Ishikawa (cell line): ENCODE measurements at regions not wholly inside any gene's neighbourhood (a gene's known extent, or its start where the extent isn't known, plus 50 kb on each side); places are given as distances from the start of the nearest gene placed in this dataset.

ENCODE experiments used
- CEBPB ChIP-seq: IDR thresholded peaks from 2 replicates; pipeline ENCODE4 v1.6.1; 2012
- CREB1 ChIP-seq: IDR thresholded peaks from 2 replicates; pipeline ENCODE4 v1.6.1; 2012; ENCODE audit warnings: low read depth
- EGR1 ChIP-seq: IDR thresholded peaks from 2 replicates; pipeline ENCODE4 v1.6.1; 2012
- EP300 ChIP-seq: IDR thresholded peaks from 2 replicates; pipeline ENCODE4 v1.6.1; 2012; ENCODE audit warnings: borderline replicate concordance
- FOXM1 ChIP-seq: IDR thresholded peaks from 2 replicates; pipeline ENCODE4 v1.6.1; 2012; ENCODE audit warnings: low read depth, borderline replicate concordance
- NFIC ChIP-seq: IDR thresholded peaks from 2 replicates; pipeline ENCODE4 v1.6.1; 2012
- RAD21 ChIP-seq: IDR thresholded peaks from 2 replicates; pipeline ENCODE4 v1.6.1; 2012; ENCODE audit warnings: low read depth
- TAF1 ChIP-seq: IDR thresholded peaks from 2 replicates; pipeline ENCODE4 v1.6.1; 2012; ENCODE audit warnings: low read depth, mild to moderate bottlenecking
- TCF12 ChIP-seq: IDR thresholded peaks from 2 replicates; pipeline ENCODE4 v1.6.1; 2012; ENCODE audit warnings: low read depth
- TEAD4 ChIP-seq: IDR thresholded peaks from 2 replicates; pipeline ENCODE4 v1.6.1; 2012
- YY1 ChIP-seq: IDR thresholded peaks from 2 replicates; pipeline ENCODE4 v1.6.1; 2012; ENCODE audit warnings: low read depth
- ZBTB7A ChIP-seq: IDR thresholded peaks from 2 replicates; pipeline ENCODE4 v1.6.1; 2012; ENCODE audit warnings: low read depth
- TF ChIP-seq, protein P1 (sequence below): IDR thresholded peaks from 2 replicates; pipeline ENCODE4 v1.6.1; 2012
- TF ChIP-seq, protein P2 (sequence below): IDR thresholded peaks from 2 replicates; pipeline ENCODE4 v1.6.1; 2012
- TF ChIP-seq, protein P3 (sequence below): IDR thresholded peaks from 2 replicates; pipeline ENCODE4 v1.6.1; 2012; ENCODE audit warnings: low read depth, mild to moderate bottlenecking

DNA sequence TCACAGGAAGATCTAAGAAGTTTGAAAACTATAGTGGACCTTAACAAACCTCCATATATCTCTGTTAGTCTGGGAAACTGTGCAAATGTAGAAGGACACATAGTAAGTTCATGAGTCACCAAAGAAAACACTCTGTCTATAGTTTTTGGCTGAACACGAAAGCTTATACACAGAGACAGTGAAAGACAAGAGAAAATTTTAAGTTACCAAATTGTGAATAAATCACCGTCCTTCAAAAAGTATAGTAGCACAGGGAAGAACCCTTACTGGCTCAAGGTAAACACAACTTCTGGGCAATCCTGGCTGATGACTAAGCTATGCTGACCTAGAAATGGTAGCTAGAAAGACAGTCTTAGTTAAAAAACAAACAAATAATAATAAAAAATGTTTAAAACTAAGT is 1057.9 kb downstream of the AMY1C start:
- TF ChIP-seq EP300 (no peak), CEBPB (no peak), TAF1 (no peak), NFIC (no peak), CREB1 (no peak), YY1 (no peak), FOXM1 (no peak), TEAD4 (no peak), TCF12 (no peak), EGR1 (no peak), ZBTB7A (no peak)
- TF ChIP-seq, protein P1, sequence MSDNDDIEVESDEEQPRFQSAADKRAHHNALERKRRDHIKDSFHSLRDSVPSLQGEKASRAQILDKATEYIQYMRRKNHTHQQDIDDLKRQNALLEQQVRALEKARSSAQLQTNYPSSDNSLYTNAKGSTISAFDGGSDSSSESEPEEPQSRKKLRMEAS: no peak
- TF ChIP-seq, protein P2, sequence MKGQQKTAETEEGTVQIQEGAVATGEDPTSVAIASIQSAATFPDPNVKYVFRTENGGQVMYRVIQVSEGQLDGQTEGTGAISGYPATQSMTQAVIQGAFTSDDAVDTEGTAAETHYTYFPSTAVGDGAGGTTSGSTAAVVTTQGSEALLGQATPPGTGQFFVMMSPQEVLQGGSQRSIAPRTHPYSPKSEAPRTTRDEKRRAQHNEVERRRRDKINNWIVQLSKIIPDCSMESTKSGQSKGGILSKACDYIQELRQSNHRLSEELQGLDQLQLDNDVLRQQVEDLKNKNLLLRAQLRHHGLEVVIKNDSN: no peak
- TF ChIP-seq, protein P3, sequence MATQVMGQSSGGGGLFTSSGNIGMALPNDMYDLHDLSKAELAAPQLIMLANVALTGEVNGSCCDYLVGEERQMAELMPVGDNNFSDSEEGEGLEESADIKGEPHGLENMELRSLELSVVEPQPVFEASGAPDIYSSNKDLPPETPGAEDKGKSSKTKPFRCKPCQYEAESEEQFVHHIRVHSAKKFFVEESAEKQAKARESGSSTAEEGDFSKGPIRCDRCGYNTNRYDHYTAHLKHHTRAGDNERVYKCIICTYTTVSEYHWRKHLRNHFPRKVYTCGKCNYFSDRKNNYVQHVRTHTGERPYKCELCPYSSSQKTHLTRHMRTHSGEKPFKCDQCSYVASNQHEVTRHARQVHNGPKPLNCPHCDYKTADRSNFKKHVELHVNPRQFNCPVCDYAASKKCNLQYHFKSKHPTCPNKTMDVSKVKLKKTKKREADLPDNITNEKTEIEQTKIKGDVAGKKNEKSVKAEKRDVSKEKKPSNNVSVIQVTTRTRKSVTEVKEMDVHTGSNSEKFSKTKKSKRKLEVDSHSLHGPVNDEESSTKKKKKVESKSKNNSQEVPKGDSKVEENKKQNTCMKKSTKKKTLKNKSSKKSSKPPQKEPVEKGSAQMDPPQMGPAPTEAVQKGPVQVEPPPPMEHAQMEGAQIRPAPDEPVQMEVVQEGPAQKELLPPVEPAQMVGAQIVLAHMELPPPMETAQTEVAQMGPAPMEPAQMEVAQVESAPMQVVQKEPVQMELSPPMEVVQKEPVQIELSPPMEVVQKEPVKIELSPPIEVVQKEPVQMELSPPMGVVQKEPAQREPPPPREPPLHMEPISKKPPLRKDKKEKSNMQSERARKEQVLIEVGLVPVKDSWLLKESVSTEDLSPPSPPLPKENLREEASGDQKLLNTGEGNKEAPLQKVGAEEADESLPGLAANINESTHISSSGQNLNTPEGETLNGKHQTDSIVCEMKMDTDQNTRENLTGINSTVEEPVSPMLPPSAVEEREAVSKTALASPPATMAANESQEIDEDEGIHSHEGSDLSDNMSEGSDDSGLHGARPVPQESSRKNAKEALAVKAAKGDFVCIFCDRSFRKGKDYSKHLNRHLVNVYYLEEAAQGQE: no peak

DNA sequence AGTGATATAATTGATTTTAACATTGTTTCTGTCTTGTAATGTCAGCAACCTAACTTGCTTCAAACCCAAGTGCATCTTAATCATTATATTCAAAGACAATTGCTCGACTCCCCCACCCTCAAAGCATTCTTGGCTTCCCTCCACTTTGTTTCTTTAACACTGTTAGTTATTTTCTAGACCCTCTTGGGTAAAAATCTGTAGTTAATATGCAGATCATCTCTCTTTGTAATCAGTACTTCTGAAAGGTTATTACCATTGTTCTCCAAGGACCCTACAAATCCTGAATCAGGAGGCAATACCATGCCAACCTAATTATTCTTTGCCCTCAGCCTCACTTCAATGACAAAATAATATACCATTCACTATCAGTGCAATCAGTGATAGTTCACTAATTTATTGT is 1075.7 kb downstream of the AMY1C start:
- TF ChIP-seq EP300: no peak
- TF ChIP-seq CEBPB: no peak
- TF ChIP-seq TEAD4: no peak
- TF ChIP-seq TCF12: no peak
- TF ChIP-seq, protein P3: no peak
- TF ChIP-seq YY1: no peak
- TF ChIP-seq, protein P2: no peak
- TF ChIP-seq NFIC: no peak
- TF ChIP-seq FOXM1: no peak
- no peak for TF ChIP-seq CREB1
- TF ChIP-seq TAF1: no peak
- no peak for TF ChIP-seq ZBTB7A

DNA sequence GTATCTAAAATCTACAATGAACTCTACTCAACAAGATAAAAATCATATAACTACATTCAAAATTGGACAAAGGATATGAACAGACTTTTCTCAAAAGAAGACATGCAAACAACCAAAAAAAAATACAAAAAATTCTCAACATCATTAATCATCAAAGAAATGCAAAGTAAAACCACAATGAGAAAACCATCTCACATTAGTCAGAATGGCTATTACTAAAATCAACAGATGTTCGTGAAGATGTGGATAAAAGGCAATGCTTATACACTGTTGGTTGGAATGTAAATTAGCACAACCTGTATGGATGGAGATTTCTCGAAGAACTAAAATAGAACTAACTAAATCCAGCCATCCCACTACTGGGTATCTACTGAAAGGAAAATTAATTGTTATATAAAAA is 1080.8 kb downstream of the AMY1C start:
- TF ChIP-seq ZBTB7A: no peak
- no peak for TF ChIP-seq CREB1
- no peak for TF ChIP-seq CEBPB
- TF ChIP-seq TAF1: no peak
- TF ChIP-seq, protein P1: no peak
- no peak for TF ChIP-seq TEAD4
- no peak for TF ChIP-seq EP300
- no peak for TF ChIP-seq RAD21
- no peak for TF ChIP-seq FOXM1
- TF ChIP-seq TCF12: no peak

DNA sequence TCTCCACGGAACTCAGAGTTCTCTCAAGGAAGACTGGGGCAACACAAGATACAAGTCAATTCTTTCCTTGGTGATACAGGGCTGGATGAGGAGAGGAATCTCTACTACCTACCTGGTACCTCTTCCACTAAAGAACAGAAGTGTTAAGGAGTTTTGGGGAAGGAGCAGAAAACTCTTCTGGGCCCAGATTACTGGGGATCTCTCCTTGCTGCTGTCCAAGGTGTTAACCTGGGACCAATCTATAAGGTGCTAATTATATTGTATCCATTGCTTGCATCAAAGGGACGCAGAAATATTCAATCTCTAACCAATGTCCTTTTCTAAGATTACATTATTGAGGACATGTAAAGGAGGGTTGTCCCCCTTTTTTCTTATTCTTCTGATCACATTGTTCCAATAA is 1102.5 kb downstream of the AMY1C start:
- TF ChIP-seq ZBTB7A: no peak
- TF ChIP-seq, protein P3: peak; percentile 65

DNA sequence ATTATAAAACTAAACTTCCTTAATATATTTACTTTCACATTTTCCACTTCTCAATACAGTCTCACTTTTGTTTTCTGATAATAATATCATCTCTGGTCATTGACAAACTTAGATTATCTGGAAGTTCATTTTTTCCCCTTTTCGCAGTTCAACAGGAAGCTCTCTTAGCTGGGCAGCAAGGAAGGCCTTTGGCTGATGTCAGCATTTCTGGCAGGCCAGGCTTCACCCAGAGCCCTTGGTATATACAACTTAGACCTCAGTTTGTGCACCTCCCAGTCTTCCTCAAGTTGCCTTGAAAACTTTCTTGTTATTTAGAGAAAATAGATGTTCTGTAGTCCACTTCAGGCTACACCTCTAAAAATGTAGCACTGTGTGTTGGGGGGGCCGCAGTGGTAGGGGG is 1103.6 kb downstream of the AMY1C start:
- TF ChIP-seq EP300 (no peak), ZBTB7A (no peak)
